Lung microvascular endothelial cell (primary cell): ENCODE measurements at regions not wholly inside any gene's neighbourhood (a gene's known extent, or its start where the extent isn't known, plus 50 kb on each side); places are given as distances from the start of the nearest gene placed in this dataset.

Experiments
- DNase-seq, 2 donors: peaks; one replicate each; pipeline versions ENCODE4 v3.0.0 to v3.0.0-alpha.2; 2010; ENCODE audit warnings: low read depth in 2 of 2

DNA sequence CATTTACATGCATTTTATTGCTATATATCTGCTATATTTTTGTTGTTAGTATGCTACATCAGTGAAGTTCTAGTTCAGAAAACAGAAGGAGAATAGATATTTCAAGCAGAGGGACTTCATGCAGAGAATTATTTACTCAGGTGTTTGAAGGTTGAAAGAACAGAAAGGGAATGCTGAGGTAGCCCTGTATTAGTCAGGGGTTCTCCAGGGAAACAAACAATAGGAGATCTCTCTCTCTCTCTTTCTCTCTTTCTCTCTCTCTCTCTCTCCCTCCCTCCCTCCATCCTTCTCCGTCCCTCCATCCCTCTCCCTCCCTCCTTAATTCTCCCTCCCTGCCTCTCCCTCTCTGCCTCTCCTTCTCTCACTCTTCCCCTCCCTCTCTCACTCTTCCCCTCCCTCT is 114.3 kb upstream of the TDRD3 start:
- no peak for DNase-seq

DNA sequence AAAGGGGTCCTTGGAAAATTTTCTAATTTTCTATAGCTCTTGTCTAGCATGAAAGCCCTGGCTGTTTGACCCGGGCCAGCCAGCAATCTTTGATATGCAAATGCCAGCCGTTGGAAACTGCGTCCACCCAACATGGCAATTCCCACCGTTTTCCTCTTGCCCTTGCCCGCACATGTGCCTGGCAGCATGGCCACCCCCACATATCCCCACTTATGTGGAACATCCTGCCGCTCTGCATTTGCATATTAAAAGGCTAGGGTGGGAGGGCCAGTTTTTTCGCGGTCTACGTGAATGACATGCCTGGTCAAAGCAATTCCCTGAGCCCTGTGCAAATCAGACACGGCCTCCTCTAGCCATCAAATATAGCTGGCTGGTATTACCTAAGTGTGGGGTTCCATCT is 110.3 kb upstream of the TDRD3 start:
- DNase-seq: no peak

DNA sequence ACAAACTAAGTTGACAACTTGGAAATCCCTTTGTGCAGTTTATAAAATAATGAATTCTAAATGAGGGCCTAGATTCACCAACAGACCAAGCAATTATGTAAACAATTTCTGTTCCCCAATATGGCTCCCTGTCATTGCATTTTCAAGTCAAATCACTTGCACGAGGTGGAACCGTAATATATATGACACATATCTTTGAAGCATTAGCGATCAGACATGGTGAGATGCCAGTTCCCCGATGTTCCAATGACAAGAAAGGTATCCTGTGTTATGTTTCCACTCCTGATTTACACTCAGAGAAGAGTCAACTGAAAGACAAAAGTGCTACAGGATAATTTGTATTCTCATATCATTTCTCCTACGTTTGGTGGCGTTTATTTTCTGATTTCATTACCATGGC is 108.5 kb upstream of the TDRD3 start:
- no peak for DNase-seq

DNA sequence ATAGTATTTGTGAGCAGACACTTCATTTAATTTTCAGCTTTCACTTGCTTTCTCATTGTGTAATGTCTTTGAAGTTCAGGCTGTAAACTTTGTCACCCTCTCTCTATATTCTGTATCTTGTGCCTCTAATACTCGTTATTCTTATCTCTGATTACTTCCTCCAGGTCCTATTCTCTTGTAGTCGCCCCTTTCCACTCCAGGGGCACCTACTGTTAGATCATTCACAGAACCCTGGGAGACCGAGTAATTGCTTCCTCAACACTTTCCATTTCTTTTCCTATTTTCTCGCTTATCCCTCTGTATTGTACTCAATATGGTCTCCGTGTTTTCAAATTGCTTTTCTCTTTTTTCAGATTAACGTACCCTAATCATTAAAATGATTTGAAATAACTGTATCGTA is 93.9 kb upstream of the TDRD3 start:
- DNase-seq: no peak

DNA sequence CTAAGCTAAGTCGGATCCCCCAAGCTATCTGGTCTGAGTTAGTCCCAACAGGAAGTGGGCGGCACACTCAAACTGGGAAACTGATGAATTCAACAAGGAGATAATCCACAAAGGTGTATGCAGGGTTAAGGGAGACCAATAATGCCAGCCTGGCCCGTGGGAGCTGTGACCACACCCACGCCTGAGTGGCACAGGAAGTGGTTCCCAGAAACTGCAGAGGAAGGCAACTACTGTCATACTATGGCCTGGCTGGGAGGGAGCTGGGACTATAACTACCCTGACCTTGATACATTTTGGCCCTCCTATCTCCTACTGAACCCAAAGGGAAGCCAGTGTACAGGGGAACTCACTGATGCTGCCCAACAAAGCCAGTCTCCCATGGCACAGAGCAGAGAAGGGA is 85.5 kb upstream of the TDRD3 start:
- no peak for DNase-seq

DNA sequence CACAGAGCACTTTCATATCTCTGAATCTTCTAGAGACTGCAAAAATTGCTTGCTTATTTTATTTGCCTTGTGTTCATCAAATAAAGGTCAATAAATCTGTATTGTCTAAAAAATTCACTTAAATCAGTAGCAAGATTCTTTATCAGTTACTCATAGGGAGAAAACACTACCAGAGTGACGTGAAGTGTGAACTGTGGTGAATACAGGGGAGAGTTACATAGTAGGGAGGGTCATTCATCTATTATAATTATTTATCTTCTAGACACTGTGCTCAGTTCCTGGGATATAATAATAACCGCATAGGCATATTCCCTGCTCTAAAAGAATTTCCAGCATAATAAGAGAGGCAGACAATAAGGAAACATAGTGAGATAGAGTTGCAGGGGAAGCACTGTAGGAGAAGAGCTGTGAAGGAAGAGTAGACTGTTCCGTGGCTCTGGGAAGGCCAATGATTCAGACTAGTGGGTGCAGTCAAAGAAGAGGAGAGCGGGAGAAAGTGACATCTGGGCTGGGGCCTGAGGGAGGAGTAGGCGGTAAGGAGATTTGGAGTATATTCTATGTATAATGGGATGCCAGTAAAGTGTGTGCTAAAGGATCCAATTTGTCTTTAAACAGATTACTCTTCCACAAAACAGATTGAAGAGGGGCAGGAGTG is 84.0 kb upstream of the TDRD3 start:
- no peak for DNase-seq

DNA sequence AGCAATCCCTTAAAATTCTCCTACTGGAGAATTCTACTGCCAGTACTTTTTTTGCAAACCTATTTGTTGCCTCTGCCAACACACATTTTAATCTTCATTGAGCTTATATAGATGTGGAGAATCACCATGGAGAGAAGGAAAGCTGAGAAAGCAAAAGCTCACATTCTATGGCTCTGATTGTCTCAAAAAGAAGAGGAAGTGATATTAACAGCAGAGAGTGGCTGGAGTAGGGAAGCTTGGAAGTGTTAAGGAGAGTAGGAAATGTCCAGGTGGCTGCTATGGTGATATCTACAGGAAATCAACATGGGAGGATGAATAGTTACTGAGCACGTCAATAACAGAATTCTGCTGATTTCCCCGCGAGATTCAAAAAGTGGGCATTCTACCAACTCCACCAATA is 78.8 kb upstream of the TDRD3 start:
- DNase-seq: peak in 1 of 2 donors; percentile 9

DNA sequence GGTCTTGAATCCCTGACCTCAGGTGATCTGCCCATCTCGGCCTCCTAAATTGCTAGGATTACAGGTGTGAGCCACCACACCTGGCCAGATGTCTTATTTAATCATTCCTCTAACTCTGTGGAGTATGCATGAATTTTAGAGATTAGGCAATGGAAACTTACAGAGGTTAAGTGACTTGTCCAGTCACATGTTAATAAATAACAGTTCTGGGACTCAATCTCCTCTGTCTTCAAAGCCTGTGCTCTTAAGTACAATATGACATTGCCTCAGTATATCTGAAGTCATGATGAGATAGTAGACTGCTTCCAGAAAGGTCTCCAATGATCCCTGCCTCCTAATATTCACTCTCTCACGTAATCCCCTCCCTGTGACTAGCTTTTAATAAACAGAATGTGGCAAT is 72.9 kb upstream of the TDRD3 start:
- no peak for DNase-seq

DNA sequence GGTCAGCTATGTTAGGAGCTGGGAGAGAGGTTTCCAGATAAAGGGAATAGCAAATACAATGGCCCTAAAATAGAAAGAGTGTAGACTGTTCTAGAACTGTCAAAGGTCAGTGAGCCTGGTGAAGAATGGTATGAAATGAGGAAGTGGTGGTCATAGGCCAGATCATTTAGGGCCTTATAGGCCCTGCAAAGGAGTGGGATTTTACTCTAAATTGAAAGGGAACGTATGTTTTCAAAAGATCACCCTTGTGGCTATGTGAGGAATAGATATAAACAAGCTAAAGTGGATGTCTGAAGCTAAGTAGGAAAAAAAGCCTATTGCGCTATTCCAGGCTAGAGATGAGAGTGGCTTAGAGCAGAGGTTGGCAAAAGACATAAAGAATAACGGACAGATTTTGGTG is 70.7 kb upstream of the TDRD3 start:
- DNase-seq: no peak

DNA sequence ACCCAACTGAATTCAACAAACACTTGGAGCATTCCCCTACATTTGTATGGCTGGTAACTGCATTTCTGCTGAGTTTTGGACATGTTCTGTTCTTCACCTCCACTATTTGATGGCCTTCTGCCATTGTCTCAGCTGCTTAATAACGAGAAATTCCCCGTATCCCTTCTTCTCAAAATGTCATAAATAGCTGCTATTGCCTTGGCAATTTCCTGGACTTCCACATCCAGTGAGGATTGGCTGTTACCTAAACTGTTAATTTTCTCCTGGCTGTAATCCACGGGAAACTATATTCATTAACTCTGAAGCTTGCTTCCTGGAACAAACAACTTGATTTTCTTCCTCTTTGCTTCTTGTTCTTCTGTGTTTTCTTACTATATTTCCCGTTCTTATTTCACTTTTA is 69.5 kb upstream of the TDRD3 start:
- DNase-seq: no peak

DNA sequence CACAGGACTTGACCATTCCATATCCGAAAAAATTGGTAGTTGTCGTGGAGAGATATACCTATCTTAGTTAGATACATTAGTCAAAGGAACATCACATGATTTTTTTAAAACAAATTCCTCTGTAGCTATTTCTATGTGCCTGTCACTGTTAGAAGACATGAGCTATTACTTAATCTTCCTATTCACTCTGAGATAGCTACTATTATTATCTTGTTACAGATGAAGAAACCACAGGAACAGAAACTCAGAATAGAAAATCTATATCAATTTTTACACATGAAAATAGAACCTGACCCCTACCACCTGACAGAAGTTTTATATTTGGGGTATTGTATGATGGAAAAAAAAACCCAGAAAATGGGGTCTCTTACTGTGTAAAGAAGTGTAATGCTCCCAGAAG is 68.9 kb upstream of the TDRD3 start:
- no peak for DNase-seq

DNA sequence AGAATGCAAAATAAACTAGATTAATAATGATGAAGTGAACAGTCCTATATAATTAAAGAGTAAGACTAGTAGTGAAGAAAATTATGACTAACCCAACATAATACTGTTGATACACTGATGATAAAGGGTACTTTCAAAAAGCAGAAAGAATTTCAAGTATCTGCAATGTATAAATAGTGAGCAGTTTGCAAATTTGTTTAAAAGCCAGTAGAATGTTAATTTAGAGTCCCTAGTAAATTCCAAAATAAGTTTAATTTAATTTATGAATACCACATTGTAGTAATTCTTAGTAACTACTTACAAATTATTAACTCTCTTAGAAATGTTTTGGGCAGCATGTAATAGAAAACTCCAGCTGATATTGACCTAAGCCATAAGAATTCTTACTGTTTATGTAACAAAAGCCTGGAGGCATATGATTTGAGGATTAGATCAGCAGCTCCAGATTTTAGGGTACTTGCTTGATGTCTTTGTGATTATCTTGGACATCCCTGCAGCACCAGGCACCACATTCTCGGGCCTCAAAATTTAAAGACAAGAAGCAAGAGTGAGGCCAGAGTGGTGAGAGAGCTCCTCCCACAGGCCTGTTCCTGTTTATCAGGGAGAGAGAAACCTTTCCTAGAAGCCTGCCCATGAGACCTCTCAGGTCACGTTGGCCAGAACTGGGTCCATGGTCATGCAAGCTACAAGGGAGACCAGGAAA is 67.6 kb upstream of the TDRD3 start:
- peak in 1 of 2 donors; percentile 20 for DNase-seq

DNA sequence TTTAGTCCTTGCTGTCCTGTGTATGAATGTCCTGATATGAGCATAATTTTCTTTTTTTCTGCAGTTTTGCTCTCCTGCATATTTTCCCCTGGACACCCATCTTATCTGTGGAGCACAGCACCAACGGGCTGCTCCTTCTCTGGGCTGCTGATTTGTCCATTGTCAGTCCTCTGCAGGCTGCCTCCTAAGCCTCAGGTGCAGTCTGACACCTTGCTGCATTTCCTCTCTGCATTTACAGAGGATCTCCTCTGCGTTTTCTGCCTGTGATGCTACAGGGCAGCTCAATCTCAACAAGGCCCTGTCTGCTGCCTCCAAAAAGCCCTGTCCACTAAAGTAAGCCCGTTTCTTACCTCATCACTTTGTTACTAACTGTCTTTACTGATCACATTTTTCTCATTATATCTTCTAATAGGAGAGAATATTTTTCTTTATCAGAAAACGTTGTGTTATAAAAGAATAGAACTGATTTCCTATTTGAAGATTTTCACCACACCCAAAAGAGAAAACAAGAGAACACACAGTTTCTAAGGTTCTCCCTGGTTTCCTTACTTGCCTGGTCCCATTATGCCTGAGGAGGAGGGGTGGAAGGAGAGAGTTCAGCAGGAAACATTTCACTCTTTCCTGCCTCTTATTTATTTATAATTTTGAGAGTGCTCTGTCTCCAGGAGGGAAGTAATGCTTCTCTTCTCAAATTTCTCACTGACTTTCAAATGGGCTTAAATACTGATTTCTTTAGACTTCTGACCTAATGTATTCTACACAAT is 65.6 kb upstream of the TDRD3 start:
- DNase-seq: no peak

DNA sequence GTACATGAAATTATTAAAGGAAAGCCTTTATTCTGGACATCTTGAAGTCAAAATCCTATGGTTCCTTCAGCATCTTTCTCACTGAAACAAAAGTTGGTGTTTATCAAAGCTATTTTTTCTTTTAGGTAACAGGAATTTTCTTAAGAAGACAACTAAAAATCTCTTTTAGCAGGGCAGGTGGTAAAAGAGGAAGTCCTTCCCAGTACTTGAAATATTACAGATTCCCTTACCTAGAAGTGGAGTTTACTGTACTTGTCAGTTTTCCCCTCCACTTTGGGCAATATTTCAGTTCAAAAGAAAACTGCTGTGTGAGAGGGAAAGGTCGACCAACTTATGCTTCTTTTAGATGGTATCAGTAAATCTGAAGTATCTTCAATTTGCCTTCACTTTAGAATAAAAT is 64.3 kb upstream of the TDRD3 start:
- no peak for DNase-seq

DNA sequence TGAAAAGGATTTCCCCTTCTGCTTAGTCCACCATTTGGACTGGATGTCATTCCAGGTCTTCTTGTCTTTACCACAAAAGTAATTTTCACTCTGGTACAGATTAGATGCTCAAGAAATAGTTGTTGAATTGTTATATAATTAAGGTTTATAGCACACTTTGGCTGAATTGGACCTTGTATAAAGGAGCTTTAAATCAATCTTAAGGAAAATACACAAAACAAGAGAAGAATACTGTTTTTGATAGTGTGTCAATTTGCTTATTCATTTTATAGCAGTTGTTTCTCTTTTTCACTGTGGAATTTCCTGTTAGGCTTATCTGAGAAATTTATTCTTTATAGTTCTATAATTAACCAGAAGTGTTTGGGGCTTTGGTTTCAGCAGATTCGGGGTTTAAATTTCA is 62.7 kb upstream of the TDRD3 start:
- DNase-seq: no peak

DNA sequence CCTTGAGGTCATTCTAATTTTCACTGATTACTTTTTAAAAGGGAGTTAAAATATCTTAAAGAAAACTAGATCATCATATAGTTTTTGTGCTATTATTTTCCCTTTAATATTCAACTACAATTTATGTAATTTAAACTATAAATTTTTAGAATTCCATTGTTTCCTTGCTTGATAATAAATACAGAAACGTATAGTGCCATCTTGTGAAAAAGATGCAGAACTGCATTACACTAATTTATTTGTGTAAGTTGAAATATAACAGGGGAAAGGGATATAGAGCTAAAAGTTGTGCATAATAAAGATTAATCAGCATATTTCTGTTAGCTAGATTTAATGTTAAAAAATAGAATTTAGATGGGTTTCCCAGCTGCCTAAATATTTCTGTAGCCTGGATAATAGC is 61.5 kb upstream of the TDRD3 start:
- peak; percentile 9 to 31 for DNase-seq

DNA sequence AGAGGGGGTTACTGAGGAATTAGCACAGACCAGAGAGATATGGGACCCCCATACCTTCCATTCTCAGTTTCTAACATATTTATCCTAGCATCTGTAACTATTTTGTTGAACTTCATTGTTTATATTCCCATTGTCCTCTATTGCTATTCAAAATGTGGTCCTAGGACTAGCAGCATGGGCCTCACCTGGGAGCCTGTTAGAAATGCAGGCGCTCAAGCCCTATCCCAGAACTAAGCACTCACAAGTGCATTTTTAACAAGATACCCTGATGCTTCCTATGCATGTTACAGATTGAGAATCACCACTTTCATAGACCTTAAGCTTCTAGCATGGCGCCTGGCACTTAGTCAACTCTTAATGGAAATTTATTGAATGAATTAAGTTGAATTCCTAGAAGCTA is 58.3 kb upstream of the TDRD3 start:
- no peak for DNase-seq

DNA sequence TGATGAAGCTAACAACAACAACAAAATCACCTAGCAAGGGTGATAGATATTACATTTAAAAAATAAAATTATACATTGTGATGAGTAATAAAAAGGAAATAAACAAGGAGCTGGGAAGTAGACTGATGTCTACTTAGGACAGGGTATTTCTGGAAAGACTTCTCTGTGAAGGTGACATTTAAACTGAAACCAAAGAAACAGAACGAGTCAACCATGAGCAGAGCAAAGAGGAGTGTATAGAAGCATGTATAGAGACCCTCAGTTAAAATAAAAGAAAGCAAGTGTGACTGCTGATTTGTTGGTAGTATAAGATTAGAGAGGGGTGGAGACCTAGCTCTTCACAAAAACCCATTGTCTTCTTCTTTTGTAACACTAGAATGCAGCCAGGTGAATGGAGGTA is 53.0 kb upstream of the TDRD3 start:
- no peak for DNase-seq

DNA sequence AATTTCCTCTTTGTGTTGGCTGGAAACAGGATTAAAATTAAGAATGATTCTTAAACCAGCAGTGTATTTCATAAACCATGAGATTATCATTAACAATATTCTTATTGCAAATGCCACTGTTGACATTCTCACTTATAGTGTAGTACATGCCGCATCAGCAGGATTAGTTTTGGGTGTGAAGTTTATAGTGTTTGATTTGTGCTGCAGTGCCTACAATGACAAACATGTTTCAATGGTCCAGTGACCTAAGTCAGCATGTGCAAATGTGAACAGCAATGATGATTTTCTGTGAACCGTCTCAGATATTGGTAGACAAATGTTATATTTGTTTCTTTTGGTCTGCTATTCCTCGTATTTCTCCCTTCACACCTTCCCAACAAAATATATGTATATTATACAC is 49.8 kb upstream of the TDRD3 start:
- no peak for DNase-seq
